ENCODE measurements at regions not wholly inside any gene's neighbourhood (a gene's known extent, or its start where the extent isn't known, plus 50 kb on each side); places are given as distances from the start of the nearest gene placed in this dataset.

GRCh38 chr14:101639241-101639833 lies 78.0 kb downstream of the DIO3 start:
- H3K27me3 ChIP-seq (replicated peaks; ENCODE audit: insufficient read depth) = peaks cover 2% of the 10 kb centered on the region
- H3K4me3 ChIP-seq = no peak overlapping the region
- WGBS = 66% methylated on average over 9 of the region's 9 CpGs
- H3K36me3 ChIP-seq = no peaks in the 10 kb centered on the region
- intact Hi-C loops (cut with DNase I) = no loop called here
- no peak for TF ChIP-seq POLR2A (IDR thresholded peaks at IDR 0.05)
- TF ChIP-seq CTCF (IDR thresholded peaks at IDR 0.05) = no peak
- TF ChIP-seq POLR2AphosphoS5 (IDR thresholded peaks at IDR 0.05) = no peak
- DNase-seq (ENCODE audit: low spot score) = no peak
- H3K4me1 ChIP-seq (replicated peaks) = no peaks in the 10 kb centered on the region
- H3K27ac ChIP-seq = no peak overlapping the region
- no peaks in the 10 kb centered on the region for H3K9me3 ChIP-seq

GRCh38 chr14:101643651-101644050 lies 82.4 kb downstream of the DIO3 start:
- H3K9me3 ChIP-seq = no peaks in the 10 kb centered on the region
- H3K4me3 ChIP-seq = no peak overlapping the region
- H3K36me3 ChIP-seq = no peaks in the 10 kb centered on the region
- H3K27me3 ChIP-seq (replicated peaks; ENCODE audit: insufficient read depth) = peaks cover 2% of the 10 kb centered on the region
- intact Hi-C loops (cut with DNase I) = no loop called here
- TF ChIP-seq POLR2AphosphoS5 (IDR thresholded peaks at IDR 0.05) = no peak
- H3K27ac ChIP-seq = no peak overlapping the region
- DNase-seq (ENCODE audit: low spot score) = no peak
- H3K4me1 ChIP-seq (replicated peaks) = no peaks in the 10 kb centered on the region
- 93% methylated on average over 6 of the region's 6 CpGs for WGBS

GRCh38 chr14:101654051-101654450 lies 92.8 kb downstream of the DIO3 start:
- no peaks in the 10 kb centered on the region for H3K27me3 ChIP-seq (replicated peaks; ENCODE audit: insufficient read depth)
- no peaks in the 10 kb centered on the region for H3K9me3 ChIP-seq
- 57% methylated on average over 2 of the region's 2 CpGs for WGBS
- H3K36me3 ChIP-seq = no peaks in the 10 kb centered on the region
- no peak for DNase-seq (ENCODE audit: low spot score)
- no peak for TF ChIP-seq CTCF (IDR thresholded peaks at IDR 0.05)
- intact Hi-C loops (cut with DNase I) = no loop called here
- H3K27ac ChIP-seq = no peak overlapping the region
- no peak overlapping the region for H3K4me3 ChIP-seq
- H3K4me1 ChIP-seq (replicated peaks) = no peaks in the 10 kb centered on the region

GRCh38 chr14:101657372-101657771 lies 96.1 kb downstream of the DIO3 start:
- no peaks in the 10 kb centered on the region for H3K9me3 ChIP-seq
- H3K36me3 ChIP-seq = no peaks in the 10 kb centered on the region
- H3K27me3 ChIP-seq (replicated peaks; ENCODE audit: insufficient read depth) = no peaks in the 10 kb centered on the region
- intact Hi-C loops (cut with DNase I) = no loop called here
- TF ChIP-seq POLR2A (IDR thresholded peaks at IDR 0.05) = no peak
- no peak for TF ChIP-seq POLR2AphosphoS5 (IDR thresholded peaks at IDR 0.05)
- TF ChIP-seq CTCF (IDR thresholded peaks at IDR 0.05) = no peak
- no peak overlapping the region for H3K4me3 ChIP-seq
- no peaks in the 10 kb centered on the region for H3K4me1 ChIP-seq (replicated peaks)
- no peak for DNase-seq (ENCODE audit: low spot score)
- no peak overlapping the region for H3K27ac ChIP-seq

GRCh38 chr14:101665478-101666078 lies 95.9 kb upstream of the PPP2R5C start:
- Histone ChIP-seq H3K27ac (no peak overlapping the region), H3K4me3 (no peak overlapping the region), H3K27me3 (replicated peaks; ENCODE audit: insufficient read depth) (peaks cover 7% of the 10 kb centered on the region), H3K9me3 (no peaks in the 10 kb centered on the region), H3K4me1 (replicated peaks) (no peaks in the 10 kb centered on the region), H3K36me3 (no peaks in the 10 kb centered on the region)
- WGBS = 43% methylated on average over 3 of the region's 3 CpGs
- no peak for DNase-seq (ENCODE audit: low spot score)
- intact Hi-C loops (cut with DNase I) = no loop called here
- TF ChIP-seq CTCF (IDR thresholded peaks at IDR 0.05) (peak in 2 of 4 experiments; percentile 31 to 59), POLR2AphosphoS5 (IDR thresholded peaks at IDR 0.05) (no peak)

Measured in prostate gland (tissue), 2 donors.